GM13976 (cell line): ENCODE measurements at regions not wholly inside any gene's neighbourhood (a gene's known extent, or its start where the extent isn't known, plus 50 kb on each side); places are given as distances from the start of the nearest gene placed in this dataset.

Experiments
- DNase-seq: peaks from one replicate; pipeline ENCODE4 v3.0.0; 2012; ENCODE audit warnings: low spot score
- in situ Hi-C: fragments of 300-500 bp; cut with MboI; formaldehyde crosslinking; loops from one replicate; pipeline ENCODE4 v1.12.0; 2022; ENCODE audit warnings: low sequenced_read_pairs, mixed read lengths, inconsistent platforms; ENCODE audit not compliant: unreplicated experiment
- TF ChIP-seq, protein P1 (sequence below): IDR thresholded peaks from 2 replicates; pipeline ENCODE4 v1.5.1; 2012; ENCODE audit warnings: borderline replicate concordance, mild to moderate bottlenecking; ENCODE audit not compliant: insufficient read depth; ENCODE audit errors: extremely low read depth, missing control alignments, control extremely low read depth

DNA sequence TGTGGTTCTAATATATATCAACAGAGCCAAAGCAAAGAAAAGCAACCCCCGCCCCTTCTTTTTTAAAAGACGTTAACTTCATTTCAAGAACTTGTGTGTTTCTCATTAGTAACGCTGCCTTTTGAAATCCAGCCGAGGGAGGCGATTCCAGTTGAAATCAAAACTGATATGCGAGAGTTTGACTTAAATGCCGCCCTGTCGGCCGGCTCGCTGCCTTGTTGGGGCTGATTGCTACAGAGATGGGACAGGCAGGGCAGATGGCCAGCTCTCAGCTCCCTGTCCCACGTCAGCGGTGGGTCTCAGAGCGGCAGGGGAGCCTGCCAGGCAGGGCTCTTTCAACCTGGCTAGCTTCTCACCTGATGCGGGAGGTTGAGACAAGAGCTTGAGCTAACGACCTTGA is 51.9 kb upstream of the ALX4 start:
- TF ChIP-seq, protein P1, sequence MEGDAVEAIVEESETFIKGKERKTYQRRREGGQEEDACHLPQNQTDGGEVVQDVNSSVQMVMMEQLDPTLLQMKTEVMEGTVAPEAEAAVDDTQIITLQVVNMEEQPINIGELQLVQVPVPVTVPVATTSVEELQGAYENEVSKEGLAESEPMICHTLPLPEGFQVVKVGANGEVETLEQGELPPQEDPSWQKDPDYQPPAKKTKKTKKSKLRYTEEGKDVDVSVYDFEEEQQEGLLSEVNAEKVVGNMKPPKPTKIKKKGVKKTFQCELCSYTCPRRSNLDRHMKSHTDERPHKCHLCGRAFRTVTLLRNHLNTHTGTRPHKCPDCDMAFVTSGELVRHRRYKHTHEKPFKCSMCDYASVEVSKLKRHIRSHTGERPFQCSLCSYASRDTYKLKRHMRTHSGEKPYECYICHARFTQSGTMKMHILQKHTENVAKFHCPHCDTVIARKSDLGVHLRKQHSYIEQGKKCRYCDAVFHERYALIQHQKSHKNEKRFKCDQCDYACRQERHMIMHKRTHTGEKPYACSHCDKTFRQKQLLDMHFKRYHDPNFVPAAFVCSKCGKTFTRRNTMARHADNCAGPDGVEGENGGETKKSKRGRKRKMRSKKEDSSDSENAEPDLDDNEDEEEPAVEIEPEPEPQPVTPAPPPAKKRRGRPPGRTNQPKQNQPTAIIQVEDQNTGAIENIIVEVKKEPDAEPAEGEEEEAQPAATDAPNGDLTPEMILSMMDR: no peak
- DNase-seq: no peak
- in situ Hi-C loops: no loop called here

DNA sequence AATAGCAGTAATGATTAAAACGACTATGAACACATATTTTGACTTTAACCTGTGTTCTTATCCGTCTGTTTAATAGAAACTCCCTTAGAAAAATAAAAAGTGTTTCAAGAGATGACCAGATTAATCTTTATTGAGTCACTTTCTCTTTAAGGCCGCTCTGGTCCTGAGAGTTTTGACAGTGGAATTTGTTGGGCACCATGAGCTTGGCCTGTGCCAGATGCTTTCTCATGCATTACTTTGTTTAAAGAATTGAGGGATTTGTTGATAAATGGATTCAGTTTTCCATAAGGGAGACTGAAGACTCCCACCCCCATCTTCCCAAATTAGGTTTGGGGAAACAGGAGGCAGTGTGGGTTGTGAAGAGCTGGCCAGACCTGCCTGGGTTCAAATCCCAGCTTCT is 53.2 kb upstream of the ALX4 start:
- TF ChIP-seq, protein P1: no peak
- no peak for DNase-seq
- in situ Hi-C loops: no loop called here

DNA sequence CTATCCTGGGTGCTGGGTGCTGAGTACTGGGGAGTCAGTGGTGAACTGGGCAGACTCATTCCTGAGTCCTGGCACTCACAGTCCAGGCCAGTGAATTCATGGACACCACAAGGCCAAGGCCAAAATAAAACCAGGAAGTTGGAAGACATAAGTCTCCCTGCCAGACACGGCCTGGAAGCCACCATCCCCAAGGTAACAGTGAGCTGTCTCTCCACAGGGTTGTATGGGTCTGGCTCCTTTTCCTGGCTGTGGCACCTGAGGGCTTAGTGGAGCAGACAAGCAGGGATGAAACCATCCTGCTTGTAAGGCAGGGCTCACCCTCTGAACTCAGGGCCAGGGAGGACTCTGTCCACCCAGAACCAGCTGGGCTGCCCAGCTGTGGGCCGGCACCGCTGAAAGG is 54.7 kb upstream of the ALX4 start:
- TF ChIP-seq, protein P1: no peak
- no peak for DNase-seq
- in situ Hi-C loops: no loop called here

DNA sequence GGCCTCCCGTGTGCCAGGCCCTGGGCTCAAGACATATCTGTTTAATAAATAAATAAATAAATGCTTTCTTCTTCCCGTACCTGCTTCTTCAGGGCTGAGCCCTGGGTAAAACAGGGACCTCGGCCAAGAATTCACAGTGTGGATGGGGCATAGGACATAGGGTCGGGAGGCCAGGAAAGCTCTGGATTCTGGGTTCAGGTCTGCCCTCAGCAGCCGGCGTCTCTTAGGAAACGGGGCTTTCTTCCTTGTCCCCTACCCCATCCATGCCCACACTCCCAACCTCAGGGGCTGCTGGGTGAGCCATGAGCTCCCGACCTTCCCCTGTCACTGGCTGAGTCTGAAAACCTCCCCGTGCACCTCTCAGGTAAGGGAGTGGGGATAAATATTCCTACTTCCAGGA is 55.7 kb upstream of the ALX4 start:
- in situ Hi-C loops: no loop called here
- TF ChIP-seq, protein P1: no peak
- no peak for DNase-seq

DNA sequence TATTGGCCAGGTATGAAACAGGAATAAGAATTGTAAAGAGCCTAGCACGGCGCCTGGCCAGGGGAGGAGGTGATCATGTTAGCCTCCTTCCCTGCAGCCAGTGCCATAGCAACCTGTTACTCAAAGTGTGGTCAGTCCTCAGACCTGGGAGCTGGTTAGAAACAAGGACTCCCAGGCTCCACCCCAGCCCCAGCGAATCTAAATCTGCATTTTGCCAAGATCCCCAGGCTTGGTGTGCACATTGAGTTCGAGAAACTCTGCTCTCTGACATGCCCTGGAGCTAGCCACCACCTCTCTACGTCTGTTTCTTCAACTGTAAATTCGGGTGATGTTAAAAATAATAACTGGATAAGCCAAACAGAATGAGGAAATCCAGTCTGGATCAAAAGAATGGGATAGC is 56.1 kb upstream of the ALX4 start:
- no peak for DNase-seq
- TF ChIP-seq, protein P1: no peak
- in situ Hi-C loops: no loop called here

DNA sequence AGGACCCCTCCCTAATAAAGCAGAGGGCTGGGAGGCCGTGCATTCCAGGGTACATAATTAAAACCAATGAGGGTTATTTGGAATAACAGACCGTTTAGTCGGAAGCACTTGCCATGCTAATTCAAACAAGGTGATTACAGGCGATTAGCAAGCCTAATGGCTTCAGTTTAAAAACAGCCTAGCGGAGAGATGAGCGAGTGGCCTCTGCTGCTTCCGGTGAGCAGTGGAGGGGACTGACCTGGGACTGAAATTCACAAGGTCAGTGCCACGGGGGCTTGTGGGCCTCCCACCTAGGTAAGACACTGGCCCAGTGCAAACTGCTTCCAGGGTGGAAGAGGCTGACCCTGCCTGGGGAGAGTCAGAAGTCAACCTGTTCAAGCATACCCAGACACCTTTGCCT is 56.8 kb upstream of the ALX4 start:
- DNase-seq: no peak
- TF ChIP-seq, protein P1: no peak
- in situ Hi-C loops: no loop called here

DNA sequence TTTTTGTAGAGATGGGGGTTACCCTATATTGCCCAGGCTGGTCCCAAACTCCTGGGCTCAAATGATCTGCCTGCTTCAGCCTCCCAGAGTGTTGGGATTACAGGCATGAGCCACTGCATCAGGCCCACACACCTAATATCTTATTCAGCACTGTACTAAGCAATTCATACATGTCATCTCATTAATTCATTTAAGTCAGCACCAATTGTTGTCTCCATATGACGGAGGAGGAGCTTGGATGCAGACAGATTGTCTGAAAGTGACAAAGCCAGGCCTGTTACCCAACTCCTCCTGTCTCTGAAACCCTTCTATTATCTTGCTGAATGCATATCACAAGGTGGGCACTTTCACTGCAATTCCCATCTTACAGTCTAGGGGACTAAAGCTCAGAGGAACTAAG is 57.5 kb upstream of the ALX4 start:
- TF ChIP-seq, protein P1: no peak
- in situ Hi-C loops: no loop called here
- no peak for DNase-seq
